ENCODE measurements at regions not wholly inside any gene's neighbourhood (a gene's known extent, or its start where the extent isn't known, plus 50 kb on each side); places are given as distances from the start of the nearest gene placed in this dataset.
"Not testable (repeated sequence)": the region's sequence is repeated elsewhere in the genome, so short reads cannot be mapped to it uniquely, and the experiment has no call there.

GRCh38 chr4:10893395-10893794, 208.8 kb upstream of the CLNK start:
- no peak for DNase-seq

- peak; percentile 10 for DNase-seq
Observed at GRCh38 chr4:10891866-10892265, 207.3 kb upstream of the CLNK start.

DNA sequence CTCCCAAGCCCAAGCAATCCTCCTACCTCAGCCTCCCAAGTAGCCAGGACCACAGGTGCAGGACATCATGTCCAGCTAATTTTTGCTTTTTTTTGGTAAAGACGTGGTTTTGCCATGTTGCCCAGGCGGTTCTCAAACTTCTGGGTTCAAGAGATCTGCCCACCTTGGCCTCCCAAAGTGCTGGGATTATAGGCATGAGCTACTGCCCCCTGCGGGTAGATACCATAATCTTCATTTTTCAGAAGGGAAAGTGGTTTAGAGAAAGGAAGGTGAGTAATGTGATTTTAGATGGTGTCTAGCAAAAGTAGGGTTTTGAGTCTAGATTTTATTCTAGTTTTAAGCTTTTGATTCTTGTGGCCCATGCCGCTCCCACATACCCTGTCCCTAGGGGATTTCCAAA, 205.3 kb upstream of the CLNK start:
- DNase-seq: no peak

GRCh38 chr4:10879411-10880110, 195.0 kb upstream of the CLNK start:
- no peak for DNase-seq

DNA sequence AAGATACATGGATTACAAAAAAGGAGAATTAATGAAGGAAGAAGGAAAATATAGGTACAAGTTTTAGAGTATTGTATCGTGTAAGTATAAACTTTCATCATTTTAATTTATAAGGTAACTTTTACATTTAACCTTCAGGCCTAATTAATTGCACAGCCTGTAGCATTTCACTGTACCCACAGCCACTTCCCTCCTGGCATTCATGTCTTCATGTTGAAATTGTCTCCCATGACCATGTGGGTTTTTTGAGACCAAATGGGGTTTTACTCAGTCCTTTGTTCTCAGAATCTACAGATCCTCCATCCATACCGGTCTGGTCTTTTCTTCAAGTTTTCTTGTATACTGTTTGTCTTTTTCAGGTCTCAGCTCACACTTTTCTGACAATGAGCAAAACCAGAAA, 194.3 kb upstream of the CLNK start:
- DNase-seq: no peak

- no peak for DNase-seq
Observed at GRCh38 chr4:10877076-10877475, 192.5 kb upstream of the CLNK start.

DNA sequence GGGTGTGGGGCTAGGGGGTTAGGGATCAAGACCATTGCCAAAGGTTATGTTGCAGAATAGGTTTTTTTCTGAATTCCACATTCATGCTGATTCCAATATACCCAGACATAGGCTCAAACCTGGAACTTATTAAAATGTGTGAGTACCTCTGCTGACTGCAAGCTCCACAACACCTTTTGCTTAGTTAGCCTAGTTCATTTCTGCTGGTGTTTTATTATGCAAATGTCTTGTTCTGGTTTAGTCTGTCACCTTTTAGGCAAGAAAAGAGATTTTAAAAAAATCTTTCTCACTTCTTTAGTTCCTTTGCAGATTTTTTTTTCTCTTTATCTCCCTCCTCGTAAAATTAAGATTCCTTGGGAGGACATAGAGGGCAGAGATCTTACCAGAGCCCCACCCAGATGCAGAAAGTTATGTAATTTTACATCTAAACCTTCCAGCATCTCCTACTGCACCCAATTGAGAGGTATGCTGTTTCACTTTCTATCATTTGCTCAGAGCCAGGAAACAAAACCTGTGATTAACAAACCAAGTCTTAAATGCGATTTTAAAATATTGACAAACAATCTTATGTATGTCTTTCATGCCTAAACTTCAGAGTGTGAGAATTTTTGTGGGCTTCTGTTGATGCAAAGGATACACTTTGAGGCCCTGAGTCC, 190.7 kb upstream of the CLNK start:
- no peak for DNase-seq

GRCh38 chr4:10873809-10874208, 189.2 kb upstream of the CLNK start:
- DNase-seq: no peak

GRCh38 chr4:10872833-10873517, 188.4 kb upstream of the CLNK start:
- DNase-seq: no peak

DNA sequence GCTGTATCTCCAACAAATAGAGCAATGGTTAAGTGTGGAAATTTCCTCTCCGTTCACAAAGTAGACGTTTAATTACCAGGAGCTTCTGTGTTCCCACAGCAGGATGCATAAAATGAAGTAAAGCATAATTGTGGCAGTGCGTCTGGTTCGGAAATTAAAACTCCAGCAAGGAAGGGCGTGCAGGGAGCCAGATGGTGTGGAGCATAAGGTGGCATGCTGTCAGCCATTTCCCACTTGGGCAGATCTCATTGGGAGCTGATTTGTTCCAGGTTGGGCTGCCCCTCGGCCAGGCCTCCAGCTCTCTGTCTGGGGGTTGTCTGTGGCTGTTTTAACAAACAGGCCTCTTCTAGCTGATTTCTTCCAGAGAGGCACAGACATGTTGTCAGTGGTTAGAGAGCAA, 182.1 kb upstream of the CLNK start:
- peak; percentile 21 for DNase-seq

DNA sequence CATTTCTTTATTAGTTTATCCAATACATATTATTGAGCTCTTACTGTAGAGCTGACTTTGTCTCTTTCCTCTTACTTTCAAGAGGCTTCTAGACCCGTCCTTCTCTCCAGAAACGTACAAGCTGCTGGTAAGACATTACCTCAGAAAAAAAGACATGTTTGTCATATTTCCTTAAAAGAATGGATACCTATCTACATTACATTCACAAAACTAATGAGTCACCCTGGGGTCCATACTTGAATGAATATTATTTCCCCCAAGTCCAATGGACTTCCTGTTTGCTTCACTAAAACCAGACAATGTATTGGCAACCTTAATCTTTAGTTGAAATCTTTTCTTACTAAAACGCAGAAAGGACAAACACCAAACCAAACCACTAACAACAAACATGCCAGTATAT, 176.5 kb upstream of the CLNK start:
- no peak for DNase-seq

GRCh38 chr4:10856271-10856782, 171.8 kb upstream of the CLNK start:
- no peak for DNase-seq

- no peak for DNase-seq
Observed at GRCh38 chr4:10853196-10853595, 168.6 kb upstream of the CLNK start.

- DNase-seq: no peak
Observed at GRCh38 chr4:10841697-10842096, 157.1 kb upstream of the CLNK start.

DNA sequence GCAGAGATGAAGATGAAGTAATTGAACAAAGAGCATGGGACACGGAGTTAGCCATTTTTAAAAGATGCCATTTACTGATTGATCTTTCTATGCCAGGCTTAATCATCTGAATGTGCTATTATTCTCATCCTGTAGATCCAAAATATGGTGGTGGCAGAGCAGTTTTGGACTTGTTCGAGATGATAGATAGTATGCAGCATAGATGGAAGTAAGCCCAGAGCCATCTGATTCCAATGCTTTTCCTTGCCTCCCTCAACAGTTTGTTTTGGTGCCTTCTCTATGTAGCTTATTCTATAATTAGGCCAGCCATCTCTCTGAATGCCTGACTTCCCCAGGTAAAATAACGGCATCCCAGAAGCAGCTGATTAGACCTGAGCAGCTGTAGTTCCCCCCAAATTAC, 152.6 kb upstream of the CLNK start:
- DNase-seq: no peak

DNA sequence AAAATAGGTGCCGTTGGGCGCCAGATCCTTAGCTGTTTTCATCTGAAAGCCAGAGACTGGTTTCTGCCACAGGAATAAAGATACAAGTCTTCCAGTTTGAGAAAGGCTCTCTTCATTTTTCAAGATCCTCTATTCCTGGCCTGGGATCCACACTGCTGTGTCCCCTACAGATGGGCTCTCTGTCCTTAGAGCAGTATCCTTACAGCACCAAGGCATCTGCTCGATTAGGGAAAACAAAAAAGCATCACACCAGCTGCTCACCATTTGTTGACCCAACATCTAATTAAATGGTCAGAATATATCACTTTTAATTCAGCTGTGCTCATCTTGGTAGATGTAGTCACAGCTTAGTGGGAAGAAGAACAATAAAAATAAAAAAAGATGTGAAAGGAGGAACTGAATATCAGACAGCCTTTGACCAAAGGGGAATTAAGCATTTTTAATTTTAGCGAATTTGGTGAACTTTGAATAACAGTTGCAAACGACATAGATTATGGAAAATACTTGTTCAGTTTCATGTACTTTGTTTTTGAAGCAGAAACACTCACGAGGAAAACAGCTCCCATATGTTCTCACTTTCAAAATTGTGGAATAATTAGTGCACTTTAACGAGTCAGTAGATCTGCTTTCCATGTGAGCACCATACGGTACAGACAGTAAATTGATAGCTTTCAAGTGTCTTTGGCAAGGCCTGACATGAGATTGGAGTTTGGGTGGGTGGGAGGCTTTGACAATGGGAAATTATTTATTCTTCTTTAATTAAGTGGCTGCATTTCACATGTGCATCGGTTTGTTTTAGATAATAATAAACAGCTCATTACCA, 148.4 kb upstream of the CLNK start:
- DNase-seq: no peak

DNA sequence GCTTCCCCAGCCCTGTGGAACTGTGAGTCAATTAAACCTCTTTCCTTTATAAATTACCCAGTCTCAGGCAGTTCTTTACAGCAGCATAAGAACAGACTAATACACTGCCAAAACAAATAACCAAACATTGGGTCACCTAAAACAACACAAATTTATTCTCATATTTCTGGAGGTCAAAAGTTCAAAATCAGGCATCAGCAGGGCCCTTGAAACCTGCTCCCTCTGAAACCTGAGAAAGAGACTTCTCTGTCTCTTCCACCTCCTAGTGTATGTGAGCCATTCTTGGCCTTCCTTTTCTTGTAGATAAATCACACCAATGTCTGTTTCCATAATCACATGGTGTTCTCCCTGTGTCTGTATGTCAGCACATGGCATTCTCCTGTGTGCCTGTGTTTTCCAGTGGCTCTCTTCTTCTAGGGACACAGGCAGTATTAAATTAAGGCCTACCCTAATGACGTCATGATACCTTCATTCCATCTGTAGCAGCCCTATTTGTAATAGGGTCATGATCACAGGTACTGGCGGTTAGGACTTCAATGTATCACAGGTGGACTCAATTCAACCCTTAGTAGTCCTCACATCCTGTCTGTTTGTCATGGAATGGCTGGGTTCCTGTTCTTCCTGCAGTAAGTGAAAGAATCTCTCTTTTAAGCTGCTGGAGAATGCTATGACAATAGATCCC, 147.3 kb upstream of the CLNK start:
- no peak for DNase-seq

DNA sequence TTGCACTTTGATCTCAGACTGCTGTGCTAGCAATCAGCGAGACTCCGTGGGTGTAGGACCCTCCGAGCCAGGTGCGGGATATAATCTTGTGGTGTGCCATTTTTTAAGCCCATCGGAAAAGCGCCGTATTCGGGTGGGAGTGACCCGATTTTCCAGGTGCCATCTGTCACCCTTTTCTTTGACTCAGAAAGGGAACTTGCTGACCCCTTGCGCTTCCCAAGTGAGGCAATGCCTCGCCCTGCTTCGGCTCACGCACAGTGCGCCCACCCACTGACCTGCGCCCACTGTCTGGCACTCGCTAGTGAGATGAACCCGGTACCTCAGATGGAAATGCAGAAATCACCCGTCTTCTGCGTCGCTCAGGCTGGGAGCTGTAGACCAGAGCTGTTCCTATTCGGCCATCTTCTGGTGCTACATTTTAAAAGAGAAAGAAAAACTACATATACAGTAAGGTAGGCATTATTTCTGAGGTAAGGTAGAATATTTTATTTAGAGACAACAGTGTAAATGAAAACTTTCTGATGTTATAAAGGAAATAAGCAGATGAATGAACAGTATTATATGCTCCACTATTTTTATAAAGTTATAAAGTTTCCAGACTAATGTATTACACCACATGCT, 144.5 kb upstream of the CLNK start:
- not testable (repeated sequence) for DNase-seq

DNA sequence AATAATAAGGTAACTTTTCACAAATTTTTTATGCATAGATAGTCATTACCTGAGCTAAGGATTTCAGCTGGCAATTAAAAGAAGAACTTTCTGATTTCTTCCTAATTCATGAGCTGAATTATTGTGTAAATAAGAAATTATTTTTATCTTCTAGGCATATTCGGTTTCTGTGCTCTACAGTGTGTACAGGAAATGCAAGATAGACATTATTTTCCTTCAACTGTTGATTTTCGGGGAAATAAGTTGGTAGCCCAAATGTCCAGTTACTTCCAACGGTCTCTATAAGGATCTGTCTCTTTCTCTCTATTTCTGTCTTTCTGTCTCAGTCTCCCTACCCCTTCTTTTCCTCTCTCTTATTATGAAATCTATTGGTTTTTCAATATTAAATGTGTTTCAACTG, 137.3 kb upstream of the CLNK start:
- no peak for DNase-seq

DNA sequence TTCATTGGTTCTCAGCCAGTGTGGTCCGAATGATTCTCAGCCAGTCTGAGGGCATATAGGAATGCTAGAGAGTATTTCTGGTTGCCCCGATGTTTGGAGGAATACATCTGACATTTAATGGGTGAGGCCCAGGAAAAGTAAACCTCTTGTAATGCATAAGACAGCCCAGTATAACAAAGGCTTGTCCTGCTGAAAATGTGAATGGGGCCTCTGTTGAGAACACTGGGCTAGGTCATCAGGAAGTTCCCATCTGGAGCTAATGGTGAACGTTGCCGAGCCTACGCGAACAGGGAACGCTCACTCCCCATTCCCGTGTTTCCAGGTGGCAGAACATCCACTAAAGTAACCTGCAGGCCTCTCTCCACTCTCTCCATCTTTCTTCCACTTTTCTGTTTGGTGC, 132.0 kb upstream of the CLNK start:
- DNase-seq: no peak

DNA sequence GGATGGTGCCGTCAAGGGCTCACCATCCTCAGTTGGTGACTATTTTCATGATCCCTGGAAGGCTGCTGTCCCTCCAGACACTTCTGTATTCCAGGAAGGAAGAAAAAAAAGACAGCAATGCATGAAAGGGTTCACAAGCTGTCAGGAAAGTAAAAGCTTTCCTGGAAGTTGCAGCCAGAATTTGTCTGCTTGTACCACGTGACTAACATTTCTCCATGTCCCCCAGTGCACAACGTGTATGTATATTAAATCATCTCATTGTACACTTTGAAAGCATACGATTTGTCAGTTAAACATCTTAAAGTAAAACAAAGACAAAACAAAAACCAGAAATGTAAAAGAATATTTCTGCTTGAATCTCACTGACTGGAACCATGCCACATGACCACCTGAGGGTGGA, 127.4 kb upstream of the CLNK start:
- peak; percentile 75 for DNase-seq

DNA sequence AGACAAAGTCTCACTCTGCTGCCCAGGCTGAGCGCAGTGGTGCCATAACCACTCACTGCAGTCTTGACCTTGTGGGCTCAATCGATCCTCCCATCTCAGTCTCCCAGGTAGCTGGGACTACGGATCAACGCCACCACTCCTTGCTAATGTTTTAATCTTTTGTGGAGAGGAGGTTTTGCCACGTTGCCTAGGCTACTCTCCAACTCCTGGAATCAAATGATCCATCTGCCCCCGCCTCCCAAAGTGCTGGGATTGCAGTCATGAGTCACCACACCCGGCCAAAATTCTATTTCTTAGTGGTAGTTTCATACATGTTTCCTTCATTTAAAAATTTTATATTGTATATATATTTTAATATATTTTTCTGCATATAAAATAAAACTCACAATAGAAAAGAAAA, 125.8 kb upstream of the CLNK start:
- no peak for DNase-seq
